ENCODE measurements at regions not wholly inside any gene's neighbourhood (a gene's known extent, or its start where the extent isn't known, plus 50 kb on each side); places are given as distances from the start of the nearest gene placed in this dataset.

DNA sequence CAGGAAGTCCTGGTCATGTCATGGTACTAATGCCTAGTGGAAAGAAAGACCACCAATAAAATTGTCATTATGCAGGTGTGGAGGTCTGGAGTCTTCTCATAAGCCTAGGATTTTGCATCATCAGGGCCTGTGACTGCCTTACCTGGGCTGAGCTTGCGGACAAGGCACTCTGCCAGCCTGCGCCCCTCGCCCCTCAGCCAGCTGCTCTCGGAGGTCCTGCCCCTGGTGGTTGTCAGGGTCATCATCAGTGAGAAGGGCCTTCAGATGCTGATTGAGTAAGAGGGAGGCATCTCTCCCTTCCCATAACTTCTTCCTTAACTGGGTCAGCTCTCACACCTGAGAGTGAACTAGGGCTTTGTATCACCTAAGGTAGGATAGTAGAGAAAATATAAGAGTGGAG is 132.8 kb downstream of the DCLK3 start:
- Histone ChIP-seq H3K4me3 (no peak overlapping the region), H3K36me3 (no peaks in the 10 kb centered on the region), H3K27ac (no peak overlapping the region), H3K27me3 (no peaks in the 10 kb centered on the region), H3K9me3 (no peaks in the 10 kb centered on the region), H3K4me1 (no peaks in the 10 kb centered on the region)
- intact Hi-C loops (cut with DNase I) = no loop called here
- DNase-seq (ENCODE audit: low spot score in 2 of 2) = no peak
- no peak for TF ChIP-seq CTCF (IDR thresholded peaks at IDR 0.05)

DNA sequence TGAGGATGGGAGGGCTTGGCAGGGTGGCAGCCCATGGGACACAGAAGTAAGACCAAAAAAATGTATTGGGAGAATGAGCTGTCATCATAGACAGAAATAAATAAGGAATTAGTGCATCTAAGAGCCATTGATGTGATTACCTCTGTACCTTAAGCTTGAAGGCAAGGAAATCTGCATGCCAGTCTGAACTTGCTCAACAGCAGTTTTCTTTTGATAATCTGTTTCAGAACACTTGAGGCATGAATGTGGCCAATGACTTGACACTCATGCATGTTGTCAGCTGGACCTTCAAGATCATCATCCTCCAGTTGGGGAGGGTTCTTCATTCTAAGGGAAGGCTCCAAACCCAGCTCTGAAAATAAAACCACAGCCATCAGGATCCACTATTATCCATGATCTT is 148.5 kb downstream of the DCLK3 start:
- intact Hi-C loops (cut with DNase I) = no loop called here
- no peak overlapping the region for H3K4me3 ChIP-seq
- no peaks in the 10 kb centered on the region for H3K4me1 ChIP-seq
- H3K27ac ChIP-seq = no peak overlapping the region
- H3K36me3 ChIP-seq = no peaks in the 10 kb centered on the region
- no peak for DNase-seq (ENCODE audit: low spot score in 2 of 2)
- H3K27me3 ChIP-seq = no peaks in the 10 kb centered on the region
- H3K9me3 ChIP-seq = no peaks in the 10 kb centered on the region
- TF ChIP-seq CTCF (IDR thresholded peaks at IDR 0.05) = no peak

DNA sequence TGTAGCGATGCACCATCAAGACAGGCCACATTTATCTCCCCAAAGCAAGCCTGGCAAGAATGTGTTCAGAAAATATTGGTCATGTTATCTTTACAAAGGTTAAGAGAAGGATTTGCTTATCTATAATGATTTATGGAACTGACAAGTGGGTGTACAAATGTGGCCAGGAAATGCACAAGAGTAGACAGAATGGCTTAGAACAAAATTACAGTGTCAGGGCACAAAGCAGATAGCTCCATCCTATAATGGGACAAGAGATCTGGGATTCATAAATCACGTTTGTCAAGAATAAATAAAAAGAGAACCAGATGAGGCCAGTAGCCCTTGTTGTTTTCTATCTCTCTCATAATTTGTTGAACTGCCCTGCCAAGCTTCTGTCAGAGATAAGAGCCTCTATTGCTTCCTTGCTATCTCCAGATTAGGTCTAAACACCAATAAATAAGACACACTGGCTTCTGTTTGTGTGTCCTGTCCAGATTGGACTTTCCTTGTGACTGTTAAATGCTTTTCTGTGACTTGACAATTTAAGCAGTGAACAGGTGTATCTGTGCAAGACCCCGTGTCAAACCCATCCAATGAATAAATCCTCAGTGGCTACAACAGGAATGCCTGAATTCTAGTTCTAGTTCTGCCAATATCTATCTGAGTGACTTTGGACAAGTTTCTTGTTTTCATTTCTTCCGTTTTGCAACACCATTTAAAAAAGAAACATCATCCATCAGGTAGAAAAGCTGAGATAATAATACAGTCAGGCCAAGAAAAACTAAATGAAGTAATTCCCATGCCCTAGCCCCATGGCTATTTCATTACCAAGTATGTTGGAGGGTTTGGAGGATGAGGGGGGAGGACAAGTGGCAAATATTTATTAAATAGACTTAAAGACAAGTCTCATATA is 157.2 kb downstream of the DCLK3 start:
- intact Hi-C loops (cut with DNase I) = no loop called here
- Histone ChIP-seq H3K9me3 (no peaks in the 10 kb centered on the region), H3K4me3 (no peak overlapping the region), H3K27ac (no peak overlapping the region), H3K4me1 (peaks cover 0 to 6% of the 10 kb centered on the region in 2 donors), H3K27me3 (no peaks in the 10 kb centered on the region), H3K36me3 (no peaks in the 10 kb centered on the region)
- no peak for DNase-seq (ENCODE audit: low spot score in 2 of 2)
- no peak for TF ChIP-seq CTCF (IDR thresholded peaks at IDR 0.05)

DNA sequence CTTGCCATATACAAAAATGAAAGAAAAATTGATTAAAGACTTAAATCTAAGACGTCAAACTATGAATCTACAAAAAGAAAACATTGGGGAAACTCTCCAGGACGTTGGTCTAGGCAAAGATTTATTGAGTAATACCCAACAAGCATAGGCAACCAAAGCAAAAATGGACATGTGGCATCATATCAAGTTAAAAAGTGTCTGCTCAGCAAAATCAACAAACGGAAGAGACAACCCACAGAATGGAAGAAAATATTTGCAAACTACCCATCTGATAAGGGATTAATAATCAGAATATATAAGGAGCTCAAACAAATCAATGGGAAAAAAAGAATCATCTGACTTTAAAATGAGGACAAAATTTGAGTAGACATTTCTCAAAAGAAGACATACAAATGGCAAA is 160.9 kb downstream of the DCLK3 start:
- Histone ChIP-seq H3K9me3 (no peaks in the 10 kb centered on the region), H3K36me3 (no peaks in the 10 kb centered on the region), H3K4me1 (peaks cover 0 to 19% of the 10 kb centered on the region in 2 donors), H3K4me3 (no peak overlapping the region), H3K27ac (no peak overlapping the region), H3K27me3 (no peaks in the 10 kb centered on the region)
- intact Hi-C loops (cut with DNase I) = no loop called here
- TF ChIP-seq CTCF (IDR thresholded peaks at IDR 0.05) = no peak
- DNase-seq (ENCODE audit: low spot score in 2 of 2) = no peak

DNA sequence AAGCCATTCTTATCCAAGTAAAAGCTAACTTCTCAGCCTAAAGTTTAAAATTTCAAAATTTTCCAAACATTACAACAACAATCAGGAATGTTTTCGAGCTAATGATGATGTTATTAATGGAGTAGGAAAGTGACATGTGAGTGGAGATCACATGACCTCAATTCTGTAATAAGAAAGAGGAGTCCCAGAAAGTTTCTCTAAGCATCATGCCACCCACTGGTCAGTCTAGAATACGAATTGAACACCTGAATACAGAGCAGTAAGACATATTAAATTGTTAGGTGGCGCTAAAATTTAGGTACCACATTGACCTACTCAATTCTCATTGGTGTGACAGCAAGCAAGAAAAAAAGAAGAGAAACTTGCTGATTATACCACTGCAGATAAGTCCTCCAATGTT is 163.9 kb downstream of the DCLK3 start:
- Histone ChIP-seq H3K4me1 (peaks cover 0 to 12% of the 10 kb centered on the region in 2 donors), H3K27me3 (no peaks in the 10 kb centered on the region), H3K36me3 (no peaks in the 10 kb centered on the region), H3K4me3 (no peak overlapping the region), H3K27ac (no peak overlapping the region), H3K9me3 (no peaks in the 10 kb centered on the region)
- no peak for TF ChIP-seq CTCF (IDR thresholded peaks at IDR 0.05)
- no peak for DNase-seq (ENCODE audit: low spot score in 2 of 2)
- intact Hi-C loops (cut with DNase I) = no loop called here
